IgD-negative memory B cell (primary cell): ENCODE measurements at regions not wholly inside any gene's neighbourhood (a gene's known extent, or its start where the extent isn't known, plus 50 kb on each side); places are given as distances from the start of the nearest gene placed in this dataset.

Experiments used
- H3K27ac Mint-ChIP-seq, 3 donors: one replicate each; pipeline ENCODE4 v1.8.0; 2020 to 2022; ENCODE audit warnings: mild to moderate bottlenecking in 3 of 3, mixed read lengths in 3 of 3, moderate library complexity in 1 of 3
- H3K27me3 Mint-ChIP-seq: one replicate; pipeline ENCODE4 v1.8.0; 2021; ENCODE audit warnings: mixed read lengths
- H3K36me3 Mint-ChIP-seq: one replicate; pipeline ENCODE4 v1.8.0; 2020; ENCODE audit warnings: mild to moderate bottlenecking, mixed read lengths
- H3K4me1 Mint-ChIP-seq, 3 donors: one replicate each; pipeline ENCODE4 v1.8.0; 2020 to 2022; ENCODE audit warnings: mixed read lengths in 3 of 3, mild to moderate bottlenecking in 1 of 3
- H3K4me3 Mint-ChIP-seq, 4 donors: one replicate each; pipeline ENCODE4 v1.8.0; 2020 to 2022; ENCODE audit warnings: mild to moderate bottlenecking in 4 of 4, mixed read lengths in 4 of 4, moderate library complexity in 3 of 4
- H3K9me3 Mint-ChIP-seq, 3 donors: one replicate each; pipeline ENCODE4 v1.8.0; 2020 to 2021; ENCODE audit warnings: mixed read lengths in 3 of 3, mild to moderate bottlenecking in 1 of 3

GRCh38 chr5:123864578-123864977 lies 352.6 kb downstream of the CSNK1G3 start:
- Mint-ChIP-seq H3K27me3 (no peaks in the 10 kb centered on the region), H3K4me1 (no peaks in the 10 kb centered on the region), H3K27ac (no peak overlapping the region), H3K36me3 (no peaks in the 10 kb centered on the region), H3K4me3 (no peak overlapping the region), H3K9me3 (peaks cover 0 to 3% (median 0%) of the 10 kb centered on the region in 3 donors)

DNA sequence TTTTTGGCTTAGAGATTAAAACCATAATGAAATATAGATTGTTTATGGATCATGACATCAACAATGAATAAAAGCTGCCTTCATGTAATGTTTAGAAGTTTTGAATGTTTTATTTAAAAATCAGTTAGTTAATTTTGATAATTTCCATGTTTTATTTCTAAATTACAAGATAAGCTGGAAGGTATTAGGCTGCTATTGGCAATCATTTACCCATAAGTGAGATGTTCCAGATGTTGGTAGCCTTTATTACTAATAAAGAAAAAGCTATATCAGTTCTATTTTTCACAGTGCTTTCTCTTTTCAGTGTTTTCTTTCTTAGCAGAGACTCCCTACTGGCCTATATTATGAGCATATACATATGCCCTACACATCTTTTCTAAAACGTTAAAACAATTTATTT lies 347.0 kb downstream of the CSNK1G3 start:
- Mint-ChIP-seq H3K9me3 (no peaks in the 10 kb centered on the region), H3K4me1 (no peaks in the 10 kb centered on the region), H3K27ac (no peak overlapping the region), H3K36me3 (no peaks in the 10 kb centered on the region), H3K4me3 (no peak overlapping the region), H3K27me3 (no peaks in the 10 kb centered on the region)

DNA sequence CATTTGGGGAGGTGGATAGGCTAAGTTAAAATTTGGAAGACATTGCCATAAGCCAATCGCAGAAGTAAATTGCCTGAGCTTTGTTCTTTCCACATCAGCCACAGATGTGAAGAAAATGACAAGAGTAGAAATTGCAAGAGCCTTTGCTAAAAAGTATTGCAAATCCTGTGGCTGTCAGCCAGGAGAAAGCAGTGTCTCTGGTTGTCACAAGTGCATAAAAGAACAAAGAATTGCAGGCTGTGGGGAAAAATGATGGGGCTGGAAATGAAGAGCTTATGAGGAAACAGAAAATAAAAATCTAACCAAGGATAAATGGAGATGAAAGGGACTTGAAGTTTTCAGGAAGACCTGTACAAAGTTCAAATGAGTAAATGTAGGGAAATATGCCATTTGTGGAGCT lies 344.8 kb downstream of the CSNK1G3 start:
- no peaks in the 10 kb centered on the region for H3K36me3 Mint-ChIP-seq
- peaks cover 0 to under 1% (median 0%) of the 10 kb centered on the region in 3 donors for H3K9me3 Mint-ChIP-seq
- peak overlapping the region in 1 of 3 donors; percentile 44 for H3K27ac Mint-ChIP-seq
- H3K4me3 Mint-ChIP-seq = no peak overlapping the region
- H3K27me3 Mint-ChIP-seq = no peaks in the 10 kb centered on the region
- no peaks in the 10 kb centered on the region for H3K4me1 Mint-ChIP-seq

DNA sequence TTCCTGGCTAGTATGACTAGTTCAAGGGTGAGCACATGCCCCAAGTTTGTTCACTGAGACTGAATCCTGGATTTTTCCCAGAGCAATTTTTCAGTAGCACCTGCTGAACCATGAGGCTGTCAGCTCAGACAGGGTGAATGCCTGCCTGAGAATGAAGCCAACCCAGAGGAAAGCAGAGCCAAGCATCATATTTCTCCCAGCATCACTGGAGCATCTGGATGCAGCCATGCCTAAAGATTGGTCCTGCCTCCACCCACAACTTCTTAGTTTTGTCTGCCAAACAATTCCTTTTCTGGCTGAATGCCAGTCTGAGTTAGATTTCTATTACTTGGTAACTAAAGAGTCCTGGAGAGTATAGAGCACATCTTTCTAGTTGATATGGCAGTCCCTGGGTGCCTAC lies 343.6 kb downstream of the CSNK1G3 start:
- Mint-ChIP-seq H3K4me3 (no peak overlapping the region), H3K27ac (no peak overlapping the region), H3K36me3 (no peaks in the 10 kb centered on the region)

DNA sequence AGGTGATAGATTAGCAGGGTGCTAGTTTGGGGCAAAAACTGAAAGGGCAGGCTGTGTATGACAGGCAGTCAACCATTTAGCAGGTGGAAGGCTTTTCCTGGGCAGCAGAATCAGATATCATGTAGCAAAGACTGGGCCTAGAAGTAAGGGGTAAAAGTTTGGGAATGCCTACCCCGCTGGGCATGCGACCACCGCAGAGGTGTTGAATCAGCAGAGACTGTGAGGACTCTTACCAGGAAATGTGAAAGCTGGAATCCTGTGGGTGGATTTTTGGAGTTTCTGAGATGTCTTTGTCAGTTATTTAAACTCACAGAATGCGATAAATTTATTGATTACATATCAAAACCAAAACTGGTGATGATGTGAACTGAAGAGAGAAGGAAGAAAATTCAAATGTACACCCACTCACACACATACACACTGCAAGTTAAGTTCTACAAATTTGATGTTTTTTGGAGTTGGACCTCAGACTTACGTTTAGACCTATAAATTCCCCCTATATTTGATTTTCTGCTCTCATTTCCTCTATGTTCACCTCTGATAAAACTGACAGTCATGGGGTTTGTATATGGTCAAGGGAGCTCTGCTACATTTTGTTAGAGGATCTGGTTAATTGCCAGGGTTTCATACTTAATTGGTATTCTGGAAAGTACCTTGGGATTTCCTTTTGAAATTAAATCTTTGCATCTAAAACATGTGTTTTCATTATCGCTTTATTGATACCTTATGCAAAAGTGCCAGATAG lies 333.6 kb downstream of the CSNK1G3 start:
- Mint-ChIP-seq H3K27me3 (no peaks in the 10 kb centered on the region), H3K36me3 (no peaks in the 10 kb centered on the region), H3K27ac (peak overlapping the region in 1 of 3 donors; percentile 5), H3K9me3 (peaks cover 1 to 5% (median 4%) of the 10 kb centered on the region in 3 donors), H3K4me1 (peaks cover 8 to 10% (median 10%) of the 10 kb centered on the region in 3 donors), H3K4me3 (no peak overlapping the region)

More for the DNA sequence above, 343.6 kb downstream of the CSNK1G3 start:
- Mint-ChIP-seq H3K27me3 (no peaks in the 10 kb centered on the region), H3K4me1 (no peaks in the 10 kb centered on the region), H3K9me3 (peaks cover 0 to 4% (median 2%) of the 10 kb centered on the region in 3 donors)

DNA sequence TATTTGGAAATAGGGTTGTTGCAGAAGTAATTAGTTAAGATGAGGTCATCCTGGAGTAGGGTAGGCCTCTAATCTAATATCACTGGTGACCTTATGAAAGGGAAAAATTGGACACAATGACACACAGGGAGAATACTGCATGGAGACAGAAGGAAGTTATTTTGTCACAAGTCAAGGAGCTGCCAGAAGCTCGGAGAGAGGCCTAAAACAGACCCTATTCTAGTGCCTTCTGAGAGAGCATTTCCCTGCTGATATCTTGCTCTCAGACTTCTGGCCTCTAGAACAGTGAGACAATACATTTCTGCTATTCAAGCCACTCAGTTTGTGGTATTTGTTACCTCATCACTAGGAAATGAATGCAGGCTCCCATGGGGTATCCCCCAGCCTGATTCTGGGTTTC lies 332.9 kb downstream of the CSNK1G3 start:
- H3K9me3 Mint-ChIP-seq = peaks cover 1 to 5% (median 4%) of the 10 kb centered on the region in 3 donors
- no peak overlapping the region for H3K4me3 Mint-ChIP-seq
- no peaks in the 10 kb centered on the region for H3K36me3 Mint-ChIP-seq
- H3K4me1 Mint-ChIP-seq = peaks cover 8 to 10% (median 10%) of the 10 kb centered on the region in 3 donors
- H3K27ac Mint-ChIP-seq = no peak overlapping the region
- H3K27me3 Mint-ChIP-seq = no peaks in the 10 kb centered on the region

DNA sequence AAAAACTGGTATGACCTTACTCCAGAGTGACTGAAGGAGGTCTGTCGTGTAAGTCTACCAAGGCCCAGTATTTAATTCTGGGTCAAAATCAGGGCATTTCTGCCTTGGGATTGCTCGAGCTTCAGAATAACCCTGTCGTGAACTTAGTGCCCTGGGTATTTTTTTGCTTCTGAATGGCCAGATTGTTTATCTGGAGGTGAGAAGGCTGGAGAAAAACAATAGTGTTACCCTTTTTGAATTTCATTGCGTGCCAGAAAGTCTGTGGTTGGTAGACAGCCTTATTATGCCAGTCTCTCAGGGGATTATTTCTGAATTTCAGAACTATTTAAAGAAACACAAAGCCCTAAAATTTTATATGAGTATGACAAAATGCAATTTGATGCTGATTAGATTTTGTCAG lies 323.4 kb downstream of the CSNK1G3 start:
- no peaks in the 10 kb centered on the region for H3K36me3 Mint-ChIP-seq
- H3K27me3 Mint-ChIP-seq = no peaks in the 10 kb centered on the region
- no peak overlapping the region for H3K27ac Mint-ChIP-seq
- no peaks in the 10 kb centered on the region for H3K4me1 Mint-ChIP-seq
- H3K9me3 Mint-ChIP-seq = peaks cover 0 to 6% (median 0%) of the 10 kb centered on the region in 3 donors
- H3K4me3 Mint-ChIP-seq = no peak overlapping the region

- Mint-ChIP-seq H3K27me3 (peaks cover 2% of the 10 kb centered on the region), H3K27ac (no peak overlapping the region)
Measured at GRCh38 chr5:123830575-123830974, 318.6 kb downstream of the CSNK1G3 start.

DNA sequence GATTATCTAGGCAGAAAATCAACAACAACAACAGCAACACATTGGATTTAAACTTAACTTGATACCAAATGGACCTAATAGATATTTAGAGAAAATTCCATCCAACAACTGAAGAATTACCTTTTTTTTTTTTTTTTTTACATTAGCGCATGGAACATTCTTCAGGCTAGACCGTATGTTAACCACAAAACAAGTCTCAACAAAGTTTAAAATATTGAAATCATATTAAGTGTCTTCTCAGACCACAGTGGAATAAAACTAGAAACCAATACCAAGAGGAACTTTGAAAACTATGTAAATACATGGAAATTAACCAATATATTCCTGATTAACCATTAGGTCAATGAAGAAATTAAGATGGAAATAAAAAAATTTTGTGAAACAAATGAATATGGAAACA lies 315.8 kb downstream of the CSNK1G3 start:
- H3K27ac Mint-ChIP-seq = no peak overlapping the region
- H3K4me3 Mint-ChIP-seq = no peak overlapping the region
- peaks cover 3 to 7% (median 5%) of the 10 kb centered on the region in 3 donors for H3K9me3 Mint-ChIP-seq
- H3K4me1 Mint-ChIP-seq = no peaks in the 10 kb centered on the region
- peaks cover 2% of the 10 kb centered on the region for H3K27me3 Mint-ChIP-seq
- H3K36me3 Mint-ChIP-seq = no peaks in the 10 kb centered on the region

More at GRCh38 chr5:123830575-123830974, 318.6 kb downstream of the CSNK1G3 start:
- peaks cover 0 to 5% (median 3%) of the 10 kb centered on the region in 3 donors for H3K9me3 Mint-ChIP-seq
- H3K4me1 Mint-ChIP-seq = no peaks in the 10 kb centered on the region
- no peaks in the 10 kb centered on the region for H3K36me3 Mint-ChIP-seq
- H3K4me3 Mint-ChIP-seq = no peak overlapping the region

GRCh38 chr5:123819833-123820232 lies 307.9 kb downstream of the CSNK1G3 start:
- Mint-ChIP-seq H3K27ac (no peak overlapping the region), H3K9me3 (peaks cover 2% of the 10 kb centered on the region in 3 donors), H3K4me1 (peaks cover 0 to 3% (median 3%) of the 10 kb centered on the region in 3 donors), H3K36me3 (no peaks in the 10 kb centered on the region), H3K4me3 (no peak overlapping the region), H3K27me3 (peaks cover 5% of the 10 kb centered on the region)

DNA sequence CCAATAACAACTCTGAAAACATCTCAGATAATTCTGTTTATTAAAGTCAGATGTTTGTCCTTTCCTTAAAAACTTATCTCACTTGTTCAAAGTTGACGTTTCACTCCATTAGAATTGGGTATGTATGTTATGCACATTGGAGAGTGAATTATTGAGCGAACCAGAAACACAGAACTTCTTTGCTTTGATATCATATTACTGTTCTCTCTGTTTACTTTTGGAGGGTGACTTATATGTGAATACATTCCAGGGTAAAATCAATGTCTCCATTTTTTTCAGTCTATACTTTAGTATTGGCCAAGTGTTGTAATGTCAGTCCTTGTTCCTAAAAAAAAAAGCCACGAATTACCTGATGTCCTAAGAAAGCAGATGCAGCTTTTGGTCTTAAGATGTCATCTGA lies 307.4 kb downstream of the CSNK1G3 start:
- H3K27ac Mint-ChIP-seq = no peak overlapping the region
- H3K9me3 Mint-ChIP-seq = peaks cover 0 to 2% (median 2%) of the 10 kb centered on the region in 3 donors
- peaks cover 5% of the 10 kb centered on the region for H3K27me3 Mint-ChIP-seq
- no peaks in the 10 kb centered on the region for H3K36me3 Mint-ChIP-seq
- H3K4me1 Mint-ChIP-seq = peaks cover 0 to 7% (median 3%) of the 10 kb centered on the region in 3 donors
- H3K4me3 Mint-ChIP-seq = no peak overlapping the region

- peaks cover 0 to 2% (median 0%) of the 10 kb centered on the region in 3 donors for H3K9me3 Mint-ChIP-seq
- no peak overlapping the region for H3K27ac Mint-ChIP-seq
- no peak overlapping the region for H3K4me3 Mint-ChIP-seq
- no peaks in the 10 kb centered on the region for H3K36me3 Mint-ChIP-seq
- H3K4me1 Mint-ChIP-seq = peaks cover 0 to 12% (median 9%) of the 10 kb centered on the region in 3 donors
- H3K27me3 Mint-ChIP-seq = peaks cover 12% of the 10 kb centered on the region
Measured at GRCh38 chr5:123817267-123817666, 305.3 kb downstream of the CSNK1G3 start.

DNA sequence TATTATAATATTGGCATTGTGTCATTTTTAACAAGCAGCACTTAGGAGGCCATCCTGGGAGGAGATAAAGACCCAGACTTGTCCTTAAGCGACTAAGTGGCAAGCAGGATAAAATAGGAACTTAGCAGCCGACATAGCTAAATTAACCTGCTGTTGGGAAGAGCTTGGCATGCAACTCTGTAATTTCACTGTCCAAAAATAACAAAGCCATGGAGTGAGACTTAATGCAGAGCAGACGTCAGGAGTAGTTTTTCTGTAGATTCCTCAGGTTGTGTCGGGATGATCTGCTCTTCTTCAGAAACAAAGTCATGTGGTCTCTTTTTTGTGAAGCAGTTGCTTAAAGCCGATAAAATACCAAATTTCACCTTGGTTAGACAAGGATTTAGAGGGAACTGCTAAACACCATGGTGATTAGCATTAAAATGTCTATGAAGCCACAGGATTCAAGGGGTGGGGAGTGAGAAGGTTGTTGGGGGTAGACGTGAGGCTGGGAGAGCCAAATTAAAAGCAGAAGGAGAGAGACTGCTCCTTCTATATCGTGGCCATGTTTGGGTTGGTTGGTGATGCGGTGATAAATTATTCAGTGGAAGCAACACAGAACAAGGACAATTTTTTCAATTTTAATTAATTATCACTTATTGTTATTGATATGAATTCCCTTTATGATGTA lies 303.0 kb downstream of the CSNK1G3 start:
- Mint-ChIP-seq H3K36me3 (no peaks in the 10 kb centered on the region), H3K4me1 (peaks cover 0 to 12% (median 9%) of the 10 kb centered on the region in 3 donors), H3K27ac (no peak overlapping the region), H3K27me3 (peaks cover 12% of the 10 kb centered on the region), H3K4me3 (no peak overlapping the region), H3K9me3 (peaks cover 0 to 2% (median 0%) of the 10 kb centered on the region in 3 donors)

DNA sequence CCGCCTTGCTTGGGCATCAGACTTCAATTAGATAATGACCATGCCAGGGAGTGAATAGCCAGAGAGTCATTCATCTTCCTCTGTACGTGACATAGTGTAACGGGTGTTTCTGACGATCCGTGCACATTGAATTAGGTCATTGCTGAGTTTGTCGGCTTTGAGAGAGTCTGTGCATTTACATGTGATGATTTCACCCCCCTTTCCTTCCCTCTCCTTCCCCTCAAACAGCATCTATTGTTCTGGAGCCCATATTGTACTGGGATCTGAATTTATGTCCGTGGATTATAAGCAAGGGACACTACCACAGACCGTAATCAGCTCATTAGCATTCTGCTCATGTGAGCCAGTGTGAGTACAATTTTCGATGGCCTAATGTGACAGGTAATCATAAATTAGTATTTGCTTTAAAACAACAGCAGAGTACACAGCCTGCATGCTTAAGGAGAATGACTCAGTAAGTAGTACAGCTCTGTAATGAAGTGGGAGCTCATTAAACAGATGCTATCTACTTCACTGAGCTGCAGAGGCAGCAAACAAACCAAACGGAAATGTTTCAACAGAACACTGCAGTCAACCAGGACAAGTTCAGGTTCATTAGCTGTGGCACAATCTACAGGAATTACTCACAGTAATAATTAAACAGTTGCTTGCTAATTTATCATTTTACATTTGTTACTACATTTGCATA lies 302.1 kb downstream of the CSNK1G3 start:
- Mint-ChIP-seq H3K36me3 (no peaks in the 10 kb centered on the region), H3K4me1 (peaks cover 0 to 12% (median 9%) of the 10 kb centered on the region in 3 donors), H3K9me3 (peaks cover 0 to 2% (median 0%) of the 10 kb centered on the region in 3 donors), H3K27ac (no peak overlapping the region), H3K27me3 (peaks cover 12% of the 10 kb centered on the region), H3K4me3 (no peak overlapping the region)

- Mint-ChIP-seq H3K36me3 (no peaks in the 10 kb centered on the region), H3K27me3 (peaks cover 12% of the 10 kb centered on the region), H3K9me3 (peaks cover 0 to 2% (median 0%) of the 10 kb centered on the region in 3 donors), H3K4me1 (peaks cover 0 to 12% (median 9%) of the 10 kb centered on the region in 3 donors), H3K27ac (no peak overlapping the region), H3K4me3 (peak overlapping the region in 1 of 4 donors; percentile 14)
Measured at GRCh38 chr5:123813264-123813663, 301.3 kb downstream of the CSNK1G3 start.
